ENCODE measurements at regions not wholly inside any gene's neighbourhood (a gene's known extent, or its start where the extent isn't known, plus 50 kb on each side); places are given as distances from the start of the nearest gene placed in this dataset.

DNA sequence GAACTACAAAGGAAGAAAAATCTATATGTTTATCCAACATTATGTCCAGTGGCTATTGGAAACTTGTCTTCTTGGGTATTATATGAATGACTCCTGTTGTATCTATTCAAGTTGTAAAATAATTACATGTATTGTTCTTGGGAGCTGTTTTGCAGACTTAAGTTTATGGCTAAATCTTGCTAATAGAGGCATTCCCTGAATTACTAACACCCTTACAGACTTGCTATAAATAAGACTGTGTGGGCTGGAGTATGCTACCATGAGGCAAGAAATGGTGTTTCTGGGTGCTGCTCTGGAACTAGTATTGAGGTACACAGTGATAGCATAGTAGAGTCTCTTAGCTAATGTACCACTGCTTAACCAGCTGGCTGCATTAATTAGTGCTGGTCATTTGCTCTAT is 155.1 kb downstream of the HIPK3 start (continued):
- TF ChIP-seq BCL11A (tag by site-specific recombination; IDR thresholded peaks at IDR 0.05; ENCODE audit: low read depth), result no peak
- no peak for TF ChIP-seq ZBTB1 (tag by site-specific recombination; IDR thresholded peaks at IDR 0.05)
- TF ChIP-seq ZBTB20 (tag by site-specific recombination; IDR thresholded peaks at IDR 0.05), result no peak
- no peak for TF ChIP-seq ZNF707 (tag by site-specific recombination; IDR thresholded peaks at IDR 0.05)
- TF ChIP-seq MZF1 (tag by site-specific recombination; IDR thresholded peaks at IDR 0.05; ENCODE audit: borderline replicate concordance), result no peak
- no peak for TF ChIP-seq ZNF629 (tag by site-specific recombination; IDR thresholded peaks at IDR 0.05)

DNA sequence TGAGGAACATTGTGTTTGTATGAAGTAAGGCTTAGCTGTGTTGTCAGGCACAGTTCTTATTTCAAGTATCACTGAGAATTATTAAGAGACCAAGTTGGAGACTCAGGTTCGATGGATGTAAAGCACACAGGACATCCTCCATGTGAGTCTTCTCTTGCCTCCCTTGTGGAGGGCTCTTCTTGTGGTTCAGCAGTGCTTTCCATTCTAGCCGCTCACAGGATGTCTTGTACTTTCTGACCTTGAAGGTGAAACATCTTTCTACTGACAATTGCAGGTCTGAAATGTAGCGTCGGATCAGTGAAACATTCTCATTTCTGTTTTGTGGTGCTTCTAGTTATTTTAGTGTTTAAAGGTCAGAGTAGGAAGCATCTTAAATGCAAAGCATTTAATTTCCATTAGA is 154.6 kb downstream of the HIPK3 start:
- H3K4me3 ChIP-seq (ENCODE audit: low read depth, low read length), result no peak overlapping the region
- ChIA-PET POLR2A (no interaction called here), CTCF (interaction anchor here (0.8 kb wide), 1 partner anchor 12 kb away, joined by 3 read pairs; no protein-coding TSS in a partner anchor)
- TF ChIP-seq ZNF155 (tag by site-specific recombination; IDR thresholded peaks at IDR 0.05), result no peak
- TF ChIP-seq HOXC10 (CRISPR knock-in tag; IDR thresholded peaks at IDR 0.05), result no peak
- TF ChIP-seq GLI4 (tag by site-specific recombination; IDR thresholded peaks at IDR 0.05), result no peak
- no peak for TF ChIP-seq PRDM4 (tag by site-specific recombination; IDR thresholded peaks at IDR 0.05)
- TF ChIP-seq ZNF433 (tag by site-specific recombination; IDR thresholded peaks at IDR 0.05; ENCODE audit: low read depth), result no peak
- TF ChIP-seq ZBTB21 (tag by site-specific recombination; IDR thresholded peaks at IDR 0.05), result no peak
- no peak for TF ChIP-seq ZNF560 (tag by site-specific recombination; IDR thresholded peaks at IDR 0.05; ENCODE audit: borderline replicate concordance)
- TF ChIP-seq ZNF837 (tag by site-specific recombination; IDR thresholded peaks at IDR 0.05), result no peak
- TF ChIP-seq ZNF830 (tag by site-specific recombination; IDR thresholded peaks at IDR 0.05; ENCODE audit: low read depth), result no peak
- no peak for TF ChIP-seq MYNN (tag by site-specific recombination; IDR thresholded peaks at IDR 0.05; ENCODE audit: borderline replicate concordance)
- no peak for TF ChIP-seq ZBTB7A (tag by site-specific recombination; IDR thresholded peaks at IDR 0.05; ENCODE audit: low read depth)
- TF ChIP-seq OVOL3 (tag by site-specific recombination; IDR thresholded peaks at IDR 0.05), result no peak
- no peak for TF ChIP-seq TRIM28 (IDR thresholded peaks at IDR 0.05; ENCODE audit: borderline replicate concordance, low read length)
- TF ChIP-seq ZNF544 (tag by site-specific recombination; IDR thresholded peaks at IDR 0.05), result no peak
- no peaks in the 10 kb centered on the region for H3K9me3 ChIP-seq (ENCODE audit: control insufficient read depth, insufficient read depth, low read depth, low read length)
- H3K27ac ChIP-seq (ENCODE audit: extremely low read depth, low read depth, low read length), result no peak overlapping the region
- H3K4me1 ChIP-seq (ENCODE audit: control insufficient read depth, insufficient read depth, low read length), result no peaks in the 10 kb centered on the region
- no peaks in the 10 kb centered on the region for H3K36me3 ChIP-seq (ENCODE audit: control insufficient read depth in 2 of 2, insufficient read depth in 1 of 2, low read length in 2 of 2)

- H3K36me3 ChIP-seq (ENCODE audit: control insufficient read depth in 2 of 2, insufficient read depth in 1 of 2, low read length in 2 of 2), result no peaks in the 10 kb centered on the region
- H3K4me3 ChIP-seq (ENCODE audit: low read depth, low read length), result no peak overlapping the region
- H3K27ac ChIP-seq (ENCODE audit: extremely low read depth, low read depth, low read length), result no peak overlapping the region
- ChIA-PET POLR2A (no interaction called here), CTCF (no interaction called here)
- no peaks in the 10 kb centered on the region for H3K4me1 ChIP-seq (ENCODE audit: control insufficient read depth, insufficient read depth, low read length)
- H3K9me3 ChIP-seq (ENCODE audit: control insufficient read depth, insufficient read depth, low read depth, low read length), result no peaks in the 10 kb centered on the region
- TF ChIP-seq, protein P1, sequence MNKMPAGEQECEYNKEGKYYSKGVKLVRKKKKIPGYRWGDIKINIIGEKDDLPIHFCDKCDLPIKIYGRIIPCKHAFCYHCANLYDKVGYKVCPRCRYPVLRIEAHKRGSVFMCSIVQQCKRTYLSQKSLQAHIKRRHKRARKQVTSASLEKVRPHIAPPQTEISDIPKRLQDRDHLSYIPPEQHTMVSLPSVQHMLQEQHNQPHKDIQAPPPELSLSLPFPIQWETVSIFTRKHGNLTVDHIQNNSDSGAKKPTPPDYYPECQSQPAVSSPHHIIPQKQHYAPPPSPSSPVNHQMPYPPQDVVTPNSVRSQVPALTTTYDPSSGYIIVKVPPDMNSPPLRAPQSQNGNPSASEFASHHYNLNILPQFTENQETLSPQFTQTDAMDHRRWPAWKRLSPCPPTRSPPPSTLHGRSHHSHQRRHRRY (tag by site-specific recombination; IDR thresholded peaks at IDR 0.05), result no peak
- TF ChIP-seq TCF7L2 (IDR thresholded peaks at IDR 0.05; ENCODE audit: borderline replicate concordance, low read depth, low read length) (no peak), ZFP41 (tag by site-specific recombination; IDR thresholded peaks at IDR 0.05; ENCODE audit: borderline replicate concordance) (no peak), ZNF585B (tag by site-specific recombination; IDR thresholded peaks at IDR 0.05) (no peak), ZNF121 (tag by site-specific recombination; IDR thresholded peaks at IDR 0.05) (no peak), ZNF707 (tag by site-specific recombination; IDR thresholded peaks at IDR 0.05) (no peak), SP2 (tag by site-specific recombination; IDR thresholded peaks at IDR 0.05) (no peak), IKZF3 (tag by site-specific recombination; IDR thresholded peaks at IDR 0.05) (no peak), BCL6B (tag by site-specific recombination; IDR thresholded peaks at IDR 0.05) (no peak), HIC1 (tag by site-specific recombination; IDR thresholded peaks at IDR 0.05) (no peak)
These were observed 153.0 kb downstream of the HIPK3 start for GRCh38 chr11:33410086-33410765.

Data from HEK293 (cell line).